HCEC 1CT (cell line): ENCODE measurements at regions not wholly inside any gene's neighbourhood (a gene's known extent, or its start where the extent isn't known, plus 50 kb on each side); places are given as distances from the start of the nearest gene placed in this dataset.

Experiments
- DNase-seq: peaks from one replicate; pipeline ENCODE4 v3.0.0-alpha.2; 2017

- DNase-seq = no peak
Measured at GRCh38 chr7:110604885-110605284, 486.0 kb upstream of the LRRN3 start.

- DNase-seq = no peak
Measured at GRCh38 chr7:110607050-110607857, 483.7 kb upstream of the LRRN3 start.

GRCh38 chr7:110609336-110609735, 481.6 kb upstream of the LRRN3 start:
- no peak for DNase-seq

- DNase-seq = no peak
Measured at GRCh38 chr7:110612680-110613079, 478.2 kb upstream of the LRRN3 start.
